ENCODE measurements at regions not wholly inside any gene's neighbourhood (a gene's known extent, or its start where the extent isn't known, plus 50 kb on each side); places are given as distances from the start of the nearest gene placed in this dataset.

GRCh38 chr4:65825116-65825753 lies 154.9 kb upstream of the EPHA5 start:
- TF ChIP-seq YY1 (IDR thresholded peaks at IDR 0.05; ENCODE audit: insufficient read depth, insufficient read length): no peak
- TF ChIP-seq ZNF274 (IDR thresholded peaks at IDR 0.05; ENCODE audit: low read depth, low read length): no peak
- no peak for TF ChIP-seq SUZ12 (IDR thresholded peaks at IDR 0.05; ENCODE audit: extremely low read depth, insufficient read depth, insufficient read length)

Measured in NT2/D1 (cell line).